H1 (cell line): ENCODE measurements at regions not wholly inside any gene's neighbourhood (a gene's known extent, or its start where the extent isn't known, plus 50 kb on each side); places are given as distances from the start of the nearest gene placed in this dataset.

Experiments used
- CTCF ChIA-PET: fragments of 300-600 bp; sonication (Branson Sonifier 250); formaldehyde crosslinking; loops from one replicate; lab custom pipeline; 2021; ENCODE audit not compliant: partially characterized antibody; lab: Charles Lee
- POLR2A ChIA-PET: fragments of 300-600 bp; sonication (Branson Sonifier 250); formaldehyde crosslinking; loops from one replicate; lab custom pipeline; 2021; ENCODE audit warnings: inconsistent platforms; ENCODE audit not compliant: partially characterized antibody; lab: Charles Lee
- DNase-seq, 2 experiments: peaks; one replicate each; pipeline versions ENCODE4 v3.0.0 to v3.0.0-alpha.2; 2010 to 2022; ENCODE audit warnings: low spot score in 2 of 2, low read depth in 1 of 2, mixed read lengths in 1 of 2
- FAIRE-seq: peaks from 2 replicates; lab custom pipeline; 2011; peaks lifted over from hg19 to GRCh38; lab: Jason Lieb, UNC
- H2AFZ ChIP-seq: 2 replicates; pipeline ENCODE4 v1.8.1; 2012; ENCODE audit warnings: low read length, inconsistent platforms
- H2AK5ac ChIP-seq: 2 replicates; pipeline ENCODE4 v1.6.1; 2013; ENCODE audit warnings: low read depth, low read length
- H2BK120ac ChIP-seq: replicated peaks from 2 replicates; pipeline ENCODE3; 2013; ENCODE audit warnings: low read depth, low read length, inconsistent platforms
- H2BK12ac ChIP-seq: 2 replicates; pipeline ENCODE4 v1.6.1; 2013; ENCODE audit warnings: low read depth, low read length
- H2BK15ac ChIP-seq: 2 replicates; pipeline ENCODE4 v1.6.1; 2013; ENCODE audit warnings: low read length
- H2BK20ac ChIP-seq: 2 replicates; pipeline ENCODE4 v1.6.1; 2013; ENCODE audit warnings: low read length
- H2BK5ac ChIP-seq: 2 replicates; pipeline ENCODE4 v1.6.1; 2013; ENCODE audit warnings: low read depth, low read length
- H3K14ac ChIP-seq: 2 replicates; pipeline ENCODE4 v1.6.1; 2013; ENCODE audit warnings: inconsistent platforms; ENCODE audit not compliant: insufficient read length
- H3K18ac ChIP-seq: 2 replicates; pipeline ENCODE4 v1.6.1; 2013; ENCODE audit warnings: low read length; ENCODE audit errors: extremely low read depth
- H3K23ac ChIP-seq: 2 replicates; pipeline ENCODE4 v1.6.1; 2013; ENCODE audit warnings: inconsistent platforms; ENCODE audit not compliant: insufficient read length
- H3K23me2 ChIP-seq: 2 replicates; pipeline ENCODE4 v1.6.1; 2013; ENCODE audit warnings: low read depth, low read length
- H3K27ac ChIP-seq: 2 replicates; pipeline ENCODE4 v1.6.1; 2011; ENCODE audit warnings: low read depth, low read length, inconsistent platforms
- H3K27me3 ChIP-seq, 4 experiments: replicated peaks in 1 of 4; 1 replicate in 1 of 4; 2 replicates in 3 of 4; pipeline versions ENCODE4 v1.6.1 to v1.8.1; 2011 to 2013; ENCODE audit warnings: low read length in 3 of 4, mild to moderate bottlenecking in 3 of 4, inconsistent platforms in 2 of 4, mixed read lengths in 2 of 4, moderate library complexity in 1 of 4; ENCODE audit not compliant: control insufficient read depth in 3 of 4, insufficient read depth in 3 of 4; ENCODE audit errors: extremely low read depth in 1 of 4
- H3K36me3 ChIP-seq, 4 experiments: 2 replicates each; pipeline versions ENCODE4 v1.6.1 to v1.8.1; 2011 to 2013; ENCODE audit warnings: mild to moderate bottlenecking in 4 of 4, low read length in 3 of 4, moderate library complexity in 2 of 4, control low read depth in 1 of 4, inconsistent platforms in 1 of 4; ENCODE audit not compliant: insufficient read depth in 4 of 4, control insufficient read depth in 2 of 4
- H3K4ac ChIP-seq: replicated peaks from 2 replicates; pipeline ENCODE3; 2013; ENCODE audit warnings: low read length, low read depth, mixed read lengths, inconsistent platforms; ENCODE audit not compliant: insufficient read length
- H3K4me1 ChIP-seq, 4 experiments: replicated peaks in 1 of 4; 1 replicate in 1 of 4; 2 replicates in 3 of 4; pipeline versions ENCODE4 v1.6.1 to v1.8.1; 2011 to 2013; ENCODE audit warnings: low read length in 3 of 4, inconsistent platforms in 2 of 4, mixed read lengths in 1 of 4; ENCODE audit not compliant: insufficient read depth in 4 of 4, control insufficient read depth in 3 of 4
- H3K4me2 ChIP-seq, 2 experiments: 2 replicates each; pipeline versions ENCODE4 v1.6.1 to v1.8.1; 2011 to 2013; ENCODE audit warnings: low read depth in 2 of 2, low read length in 2 of 2, control low read depth in 1 of 2, inconsistent platforms in 1 of 2, mild to moderate bottlenecking in 1 of 2; ENCODE audit not compliant: insufficient read depth in 1 of 2
- H3K4me3 ChIP-seq, 4 experiments: fragments of 200-600, 300-600 bp in 1 of 4; sonication (generic), shearing (Covaris generic), sonication (Bioruptor Twin) in 1 of 4; 2 replicates each; pipeline versions ENCODE4 v1.5.1 to v1.8.1; 2011 to 2016; ENCODE audit warnings: low read length in 4 of 4, low read depth in 3 of 4, control low read depth in 2 of 4, inconsistent platforms in 2 of 4, mild to moderate bottlenecking in 2 of 4, mixed read lengths in 1 of 4, moderate library complexity in 1 of 4; ENCODE audit not compliant: insufficient read depth in 2 of 4; ENCODE audit errors: extremely low read depth in 1 of 4
- H3K56ac ChIP-seq: replicated peaks from 2 replicates; pipeline ENCODE3; 2013; ENCODE audit warnings: low read depth, mild to moderate bottlenecking, mixed read lengths, low read length, inconsistent platforms; ENCODE audit not compliant: insufficient read length
- H3K79me1 ChIP-seq: 2 replicates; pipeline ENCODE4 v1.6.1; 2013; ENCODE audit warnings: low read depth, low read length, control low read depth
- H3K79me2 ChIP-seq, 2 experiments: 2 replicates each; pipeline versions ENCODE4 v1.6.1 to v1.8.1; 2012 to 2013; ENCODE audit warnings: low read length in 2 of 2, mild to moderate bottlenecking in 2 of 2, inconsistent platforms in 1 of 2; ENCODE audit not compliant: insufficient read depth in 2 of 2, control insufficient read depth in 1 of 2
- H3K9ac ChIP-seq, 4 experiments: replicated peaks in 1 of 4; 1 replicate in 1 of 4; 2 replicates in 3 of 4; pipeline versions ENCODE4 v1.6.1 to v1.8.1; 2011 to 2013; ENCODE audit warnings: low read depth in 3 of 4, low read length in 3 of 4, control low read depth in 2 of 4, mild to moderate bottlenecking in 2 of 4, moderate library complexity in 2 of 4, inconsistent platforms in 1 of 4; ENCODE audit errors: extremely low read depth in 1 of 4
- H3K9me3 ChIP-seq, 2 experiments: 2 replicates each; pipeline versions ENCODE4 v1.6.1 to v1.8.1; 2012 to 2013; ENCODE audit warnings: mild to moderate bottlenecking in 2 of 2, moderate library complexity in 2 of 2, control low read depth in 1 of 2, inconsistent platforms in 1 of 2, low read depth in 1 of 2, low read length in 1 of 2, mixed read lengths in 1 of 2; ENCODE audit not compliant: insufficient read depth in 2 of 2
- H4K20me1 ChIP-seq, 2 experiments: replicated peaks in 1 of 2; 2 replicates each; pipeline versions ENCODE3 to v1.8.1; 2011 to 2013; ENCODE audit warnings: inconsistent platforms in 2 of 2, low read length in 2 of 2, mild to moderate bottlenecking in 1 of 2; ENCODE audit not compliant: insufficient read depth in 2 of 2, control insufficient read depth in 1 of 2
- H4K5ac ChIP-seq: 2 replicates; pipeline ENCODE4 v1.6.1; 2013; ENCODE audit warnings: low read length, low read depth, mixed read lengths, inconsistent platforms; ENCODE audit not compliant: insufficient read length
- H4K8ac ChIP-seq: 2 replicates; pipeline ENCODE4 v1.8.0; 2013; ENCODE audit warnings: mild to moderate bottlenecking, moderate library complexity, low read length, inconsistent platforms; ENCODE audit not compliant: insufficient read depth; ENCODE audit errors: extremely low read depth
- H4K91ac ChIP-seq: replicated peaks from 2 replicates; pipeline ENCODE3; 2013; ENCODE audit warnings: low read length, mixed read lengths, inconsistent platforms; ENCODE audit not compliant: insufficient read length
- CBX5 ChIP-seq: fragments of 300-800, 300-1000 bp; sonication (generic); IDR thresholded peaks from 2 replicates; pipeline ENCODE4 v1.7.1; 2016; ENCODE audit warnings: antibody characterized with exemption, low read length, low read depth
- CBX8 ChIP-seq: fragments of 300-800, 300-1000 bp; sonication (generic); IDR thresholded peaks from 2 replicates; pipeline ENCODE4 v1.7.1; 2016; ENCODE audit warnings: low read depth, low read length, borderline replicate concordance
- CREB1 ChIP-seq: IDR thresholded peaks from 2 replicates; pipeline ENCODE4 v1.6.1; 2012; ENCODE audit warnings: inconsistent platforms
- HDAC2 ChIP-seq, 2 experiments: fragments of 300-600 bp in 1 of 2; sonication (generic) in 1 of 2; IDR thresholded peaks; 2 replicates each; pipeline ENCODE4 v1.6.1; 2011 to 2012; ENCODE audit warnings: low read depth in 2 of 2, low read length in 2 of 2, mild to moderate bottlenecking in 2 of 2, moderate library complexity in 2 of 2, borderline replicate concordance in 1 of 2, inconsistent platforms in 1 of 2
- KDM5A ChIP-seq: fragments of 200-600 bp; IDR thresholded peaks from 2 replicates; pipeline ENCODE4 v1.7.1; 2012; ENCODE audit warnings: mild to moderate bottlenecking, low read length, inconsistent platforms, mixed read lengths
- MAFK ChIP-seq: IDR thresholded peaks from 2 replicates; pipeline ENCODE4 v1.6.1; 2012; ENCODE audit warnings: low read depth, mild to moderate bottlenecking, improper control_type of control experiment, low read length
- NANOG ChIP-seq: IDR thresholded peaks from 2 replicates; pipeline ENCODE4 v1.6.1; 2011; ENCODE audit warnings: low read length, low read depth, mild to moderate bottlenecking, inconsistent platforms; ENCODE audit not compliant: insufficient read depth, poor library complexity, severe bottlenecking
- RXRA ChIP-seq: IDR thresholded peaks from 2 replicates; pipeline ENCODE4 v1.6.1; 2011; ENCODE audit warnings: low read depth, mild to moderate bottlenecking, low read length, moderate library complexity; ENCODE audit not compliant: insufficient read depth
- SP2 ChIP-seq: IDR thresholded peaks from 2 replicates; pipeline ENCODE4 v1.6.1; 2012; ENCODE audit warnings: mild to moderate bottlenecking, low read length, inconsistent platforms
- SRF ChIP-seq: IDR thresholded peaks from 2 replicates; pipeline ENCODE4 v1.6.1; 2011; ENCODE audit warnings: mild to moderate bottlenecking, low read depth, low read length, moderate library complexity
- SUZ12 ChIP-seq: fragments of 200-600 bp; sonication (generic); IDR thresholded peaks from 2 replicates; pipeline ENCODE4 v1.6.1; 2012; ENCODE audit warnings: mild to moderate bottlenecking, inconsistent platforms, low read length, moderate library complexity, mixed read lengths
- WGBS, 2 experiments: shearing (Covaris generic) in 1 of 2; methylation state at CpG; one replicate each; pipeline versions ENCODE4 v1.1.6 to v1.1.7; 2013 to 2015; ENCODE audit warnings: low lambda C conversion rate in 2 of 2, mixed read lengths in 2 of 2, inconsistent platforms in 1 of 2, low coverage in 1 of 2, missing lambda C conversion rate in 1 of 2; ENCODE audit not compliant: insufficient replicate concordance in 2 of 2, insufficient coverage in 1 of 2, insufficient read length in 1 of 2; ENCODE audit errors: extremely low coverage in 1 of 2, missing lambda C conversion rate in 1 of 2; 5-methylcytosine and 5-hydroxymethylcytosine counted together
- TF ChIP-seq, protein P1 (sequence below): IDR thresholded peaks from 2 replicates; pipeline ENCODE4 v1.6.1; 2012; ENCODE audit warnings: inconsistent platforms
- TF ChIP-seq, protein P2 (sequence below): IDR thresholded peaks from 2 replicates; pipeline ENCODE4 v1.6.1; 2011; ENCODE audit warnings: low read depth, mild to moderate bottlenecking, low read length; ENCODE audit not compliant: insufficient read depth

DNA sequence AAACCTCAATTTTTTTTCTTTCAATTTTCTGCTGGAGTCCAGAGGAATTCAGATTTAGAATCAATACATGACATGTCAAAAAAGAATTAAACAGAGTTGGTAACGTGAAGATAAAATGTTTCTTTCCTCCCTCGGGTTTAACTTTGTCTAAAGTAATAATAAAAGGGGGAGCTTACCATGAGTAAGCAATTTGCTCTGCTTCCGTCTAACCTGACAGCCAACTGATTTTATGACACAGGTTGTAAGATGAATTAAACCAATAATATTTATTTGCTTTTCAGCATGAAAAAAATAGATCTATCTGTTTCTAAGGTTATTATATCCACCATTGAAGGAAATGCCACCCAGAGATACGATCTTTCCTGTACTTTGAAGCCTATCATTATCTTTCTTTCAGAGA lies 352.6 kb downstream of the OSTF1 start:
- FAIRE-seq: no peak
- Histone ChIP-seq H3K9ac (no peak overlapping the region), H2AK5ac (no peak overlapping the region), H3K4me1 (no peaks in the 10 kb centered on the region), H3K23me2 (no peaks in the 10 kb centered on the region), H4K91ac (no peak overlapping the region), H3K27ac (no peak overlapping the region), H4K5ac (no peak overlapping the region), H3K4ac (no peak overlapping the region), H2AFZ (no peak overlapping the region), H3K18ac (no peak overlapping the region), H4K8ac (no peak overlapping the region), H3K4me2 (no peak overlapping the region), H3K4me3 (no peak overlapping the region), H3K27me3 (no peaks in the 10 kb centered on the region), H2BK12ac (no peak overlapping the region), H3K79me2 (no peaks in the 10 kb centered on the region), H2BK15ac (no peak overlapping the region), H3K56ac (no peak overlapping the region), H2BK120ac (no peak overlapping the region), H2BK5ac (no peak overlapping the region), H3K14ac (no peak overlapping the region), H3K9me3 (no peaks in the 10 kb centered on the region), H3K36me3 (no peaks in the 10 kb centered on the region), H4K20me1 (no peaks in the 10 kb centered on the region), H2BK20ac (no peak overlapping the region), H3K79me1 (no peaks in the 10 kb centered on the region), H3K23ac (no peak overlapping the region)
- 92% methylated on average over 4 of the region's 4 CpGs; no CpG with 5 or more reads in 1 of the 2 experiments for WGBS, 2 experiments
- TF ChIP-seq KDM5A (no peak), MAFK (no peak), HDAC2 (IDR thresholded peaks at IDR 0.05; ENCODE audit: borderline replicate concordance in 1 of 2, low read depth in 2 of 2, low read length in 2 of 2) (no peak), SP2 (no peak), SRF (no peak), SUZ12 (no peak), CREB1 (no peak), NANOG (no peak), CBX5 (no peak), CBX8 (no peak), RXRA (no peak)
- TF ChIP-seq, protein P1, sequence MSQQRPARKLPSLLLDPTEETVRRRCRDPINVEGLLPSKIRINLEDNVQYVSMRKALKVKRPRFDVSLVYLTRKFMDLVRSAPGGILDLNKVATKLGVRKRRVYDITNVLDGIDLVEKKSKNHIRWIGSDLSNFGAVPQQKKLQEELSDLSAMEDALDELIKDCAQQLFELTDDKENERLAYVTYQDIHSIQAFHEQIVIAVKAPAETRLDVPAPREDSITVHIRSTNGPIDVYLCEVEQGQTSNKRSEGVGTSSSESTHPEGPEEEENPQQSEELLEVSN: no peak
- TF ChIP-seq, protein P2, sequence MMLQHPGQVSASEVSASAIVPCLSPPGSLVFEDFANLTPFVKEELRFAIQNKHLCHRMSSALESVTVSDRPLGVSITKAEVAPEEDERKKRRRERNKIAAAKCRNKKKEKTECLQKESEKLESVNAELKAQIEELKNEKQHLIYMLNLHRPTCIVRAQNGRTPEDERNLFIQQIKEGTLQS: no peak
- no peak for DNase-seq
- ChIA-PET POLR2A (no interaction called here), CTCF (no interaction called here)
